Coronary artery (tissue), 2 donors: ENCODE measurements at regions not wholly inside any gene's neighbourhood (a gene's known extent, or its start where the extent isn't known, plus 50 kb on each side); places are given as distances from the start of the nearest gene placed in this dataset.

Experiments
- DNase-seq: peaks from one replicate; pipeline ENCODE4 v3.0.0-alpha.2; 2017; ENCODE audit warnings: low spot score
- H3K27ac ChIP-seq, 2 donors: fragments of 200-600 bp; sonication (generic); one replicate each; pipeline ENCODE4 v1.5.1; 2016 to 2019
- H3K4me3 ChIP-seq: fragments of 200-600 bp; sonication (generic); 2 replicates; pipeline ENCODE4 v1.5.1; 2016; ENCODE audit warnings: mild to moderate bottlenecking, moderate library complexity
- TF ChIP-seq, protein P1 (sequence below): fragments of 200-600 bp; sonication (generic); IDR thresholded peaks from one replicate; pipeline ENCODE4 v1.5.1; 2019; ENCODE audit warnings: antibody characterized with exemption

- no peak for DNase-seq
These were observed 342.5 kb upstream of the ADGRL2 start for GRCh38 chr1:81458186-81458585.

GRCh38 chr1:81455481-81455880 lies 345.3 kb upstream of the ADGRL2 start:
- Histone ChIP-seq H3K27ac (no peak overlapping the region), H3K4me3 (no peak overlapping the region)
- DNase-seq: no peak
- TF ChIP-seq, protein P1, sequence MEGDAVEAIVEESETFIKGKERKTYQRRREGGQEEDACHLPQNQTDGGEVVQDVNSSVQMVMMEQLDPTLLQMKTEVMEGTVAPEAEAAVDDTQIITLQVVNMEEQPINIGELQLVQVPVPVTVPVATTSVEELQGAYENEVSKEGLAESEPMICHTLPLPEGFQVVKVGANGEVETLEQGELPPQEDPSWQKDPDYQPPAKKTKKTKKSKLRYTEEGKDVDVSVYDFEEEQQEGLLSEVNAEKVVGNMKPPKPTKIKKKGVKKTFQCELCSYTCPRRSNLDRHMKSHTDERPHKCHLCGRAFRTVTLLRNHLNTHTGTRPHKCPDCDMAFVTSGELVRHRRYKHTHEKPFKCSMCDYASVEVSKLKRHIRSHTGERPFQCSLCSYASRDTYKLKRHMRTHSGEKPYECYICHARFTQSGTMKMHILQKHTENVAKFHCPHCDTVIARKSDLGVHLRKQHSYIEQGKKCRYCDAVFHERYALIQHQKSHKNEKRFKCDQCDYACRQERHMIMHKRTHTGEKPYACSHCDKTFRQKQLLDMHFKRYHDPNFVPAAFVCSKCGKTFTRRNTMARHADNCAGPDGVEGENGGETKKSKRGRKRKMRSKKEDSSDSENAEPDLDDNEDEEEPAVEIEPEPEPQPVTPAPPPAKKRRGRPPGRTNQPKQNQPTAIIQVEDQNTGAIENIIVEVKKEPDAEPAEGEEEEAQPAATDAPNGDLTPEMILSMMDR: no peak

More at GRCh38 chr1:81458186-81458585, 342.5 kb upstream of the ADGRL2 start:
- no peak overlapping the region for H3K27ac ChIP-seq
- TF ChIP-seq, protein P1: no peak
- H3K4me3 ChIP-seq: no peak overlapping the region

DNA sequence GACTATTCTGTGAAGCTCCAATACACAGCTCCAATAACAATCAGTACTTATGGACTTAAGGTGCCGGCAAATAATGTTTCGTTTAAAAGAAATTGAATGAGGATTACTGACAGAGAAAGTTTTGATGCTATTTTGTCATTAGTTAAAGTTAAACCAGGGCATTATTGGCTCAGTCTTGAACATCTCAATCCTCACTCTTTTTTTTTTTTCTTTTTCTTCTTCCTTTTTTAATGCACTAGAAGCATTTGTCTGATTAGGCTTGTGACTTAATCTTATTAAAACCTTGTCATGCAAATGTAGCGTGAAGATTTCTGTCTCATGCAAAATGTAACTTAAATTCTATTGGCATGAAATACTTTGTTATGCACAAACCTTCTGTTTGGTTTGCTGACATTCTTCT lies 346.8 kb upstream of the ADGRL2 start:
- Histone ChIP-seq H3K27ac (no peak overlapping the region), H3K4me3 (no peak overlapping the region)
- TF ChIP-seq, protein P1: no peak
- DNase-seq: no peak

DNA sequence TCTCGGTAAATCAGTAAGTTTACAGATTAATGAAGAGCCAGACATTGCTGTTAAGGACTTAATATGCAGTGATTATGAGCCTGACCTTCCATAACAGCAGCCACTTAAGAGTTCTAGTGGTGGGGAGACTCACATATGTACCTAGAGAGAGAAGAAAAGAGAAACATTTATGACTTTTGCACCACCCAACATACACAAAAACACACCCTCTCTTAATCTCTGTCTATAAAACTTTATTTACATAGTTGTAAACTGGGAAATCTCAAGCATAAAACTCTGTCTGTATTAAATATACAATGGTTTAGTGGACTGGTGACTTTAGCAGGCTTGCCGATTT lies 347.4 kb upstream of the ADGRL2 start:
- TF ChIP-seq, protein P1: no peak
- no peak overlapping the region for H3K4me3 ChIP-seq
- no peak for DNase-seq
- no peak overlapping the region for H3K27ac ChIP-seq

DNA sequence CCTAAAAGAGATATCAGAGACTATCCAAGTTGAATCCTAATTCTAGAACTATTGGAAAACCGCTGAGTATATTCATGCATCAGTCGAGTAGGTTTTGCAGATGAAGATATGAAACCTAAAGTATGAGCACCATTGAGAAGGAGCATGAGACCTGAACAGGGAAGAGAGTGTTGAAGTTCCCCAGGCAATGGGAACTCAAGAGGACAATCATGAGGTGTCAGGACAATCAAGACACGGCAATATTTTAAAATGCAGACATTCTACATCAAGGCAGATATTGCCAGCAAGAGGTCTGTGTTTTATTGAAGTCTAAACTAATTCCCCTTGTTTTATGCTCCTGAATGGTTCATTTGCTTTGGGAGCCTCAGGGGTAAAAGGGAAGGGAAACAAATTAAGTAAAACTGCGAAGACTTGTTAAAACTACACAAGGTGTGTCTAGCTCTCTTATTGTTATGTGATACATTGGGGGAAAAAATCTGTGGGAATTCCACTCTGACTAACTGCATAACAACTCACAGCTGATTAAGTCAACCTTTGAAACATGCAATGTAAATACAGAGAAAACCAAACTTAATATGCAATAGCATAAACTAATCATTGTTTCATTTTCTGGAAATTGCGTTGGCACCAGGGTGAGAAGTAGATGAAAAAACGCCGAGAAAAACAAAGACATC lies 347.9 kb upstream of the ADGRL2 start:
- TF ChIP-seq, protein P1: no peak
- DNase-seq: no peak
- no peak overlapping the region for H3K27ac ChIP-seq
- no peak overlapping the region for H3K4me3 ChIP-seq

DNA sequence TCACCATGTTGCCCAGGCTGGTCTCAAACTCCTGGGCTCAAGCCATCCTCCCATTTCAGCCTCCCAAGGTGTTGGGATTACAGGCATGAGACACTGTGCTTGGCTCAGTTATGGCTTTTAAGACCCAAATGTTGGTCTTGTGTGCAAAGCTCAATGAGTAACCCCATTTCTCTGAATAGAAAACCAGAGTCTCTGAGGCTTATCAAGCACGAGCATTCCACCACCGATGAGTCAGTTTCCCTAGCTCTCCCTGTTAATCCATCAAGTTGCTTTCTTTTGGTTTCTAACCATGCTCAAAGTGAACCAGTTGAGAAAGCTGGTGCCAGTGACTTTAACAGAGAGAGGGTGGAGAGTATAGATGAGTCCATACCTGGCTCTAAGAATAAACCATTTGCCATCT lies 350.9 kb upstream of the ADGRL2 start:
- Histone ChIP-seq H3K4me3 (no peak overlapping the region), H3K27ac (no peak overlapping the region)
- TF ChIP-seq, protein P1: no peak
- no peak for DNase-seq

- no peak overlapping the region for H3K27ac ChIP-seq
- no peak for DNase-seq
- H3K4me3 ChIP-seq: no peak overlapping the region
- TF ChIP-seq, protein P1: no peak
These were observed 354.6 kb upstream of the ADGRL2 start for GRCh38 chr1:81446000-81446669.
